HL-60 (cell line): ENCODE measurements at regions not wholly inside any gene's neighbourhood (a gene's known extent, or its start where the extent isn't known, plus 50 kb on each side); places are given as distances from the start of the nearest gene placed in this dataset.

ENCODE experiments used
- DNase-seq, 2 experiments: peaks; one replicate each; pipeline ENCODE4 v3.0.0-alpha.2; 2010 to 2020; ENCODE audit warnings: low read depth in 1 of 2, low spot score in 1 of 2
- H3K27ac ChIP-seq: fragments of 250-450 bp; sonication (Bioruptor Pico); replicated peaks from 2 replicates; pipeline ENCODE4 v1.5.1; 2020; ENCODE audit warnings: mild to moderate bottlenecking, moderate library complexity
- H3K27me3 ChIP-seq: fragments of 250-450 bp; sonication (Bioruptor Pico); 2 replicates; pipeline ENCODE4 v1.5.1; 2021; ENCODE audit warnings: mild to moderate bottlenecking, moderate library complexity; ENCODE audit not compliant: insufficient read depth, poor library complexity, severe bottlenecking
- H3K4me3 ChIP-seq: replicated peaks from 2 replicates; pipeline ENCODE4 v1.5.1; 2011; ENCODE audit warnings: mild to moderate bottlenecking, control low read depth, low read length; ENCODE audit not compliant: insufficient read depth
- GABPA ChIP-seq: IDR thresholded peaks from 2 replicates; pipeline ENCODE4 v1.6.1; 2012; ENCODE audit warnings: low read depth
- POLR2AphosphoS5 ChIP-seq: IDR thresholded peaks from 2 replicates; pipeline ENCODE4 v1.6.1; 2012; ENCODE audit warnings: low read depth
- SPI1 ChIP-seq: IDR thresholded peaks from 2 replicates; pipeline ENCODE4 v1.6.1; 2012; ENCODE audit warnings: low read depth, mild to moderate bottlenecking, borderline replicate concordance
- TF ChIP-seq, protein P1 (sequence below): IDR thresholded peaks from one replicate; pipeline ENCODE4 v1.5.1; 2011; ENCODE audit warnings: low read length, control low read depth, inconsistent platforms; ENCODE audit not compliant: insufficient read depth
- TF ChIP-seq, protein P2 (sequence below): IDR thresholded peaks from 2 replicates; pipeline ENCODE4 v1.6.1; 2012; ENCODE audit warnings: low read depth; ENCODE audit not compliant: insufficient replicate concordance

DNA sequence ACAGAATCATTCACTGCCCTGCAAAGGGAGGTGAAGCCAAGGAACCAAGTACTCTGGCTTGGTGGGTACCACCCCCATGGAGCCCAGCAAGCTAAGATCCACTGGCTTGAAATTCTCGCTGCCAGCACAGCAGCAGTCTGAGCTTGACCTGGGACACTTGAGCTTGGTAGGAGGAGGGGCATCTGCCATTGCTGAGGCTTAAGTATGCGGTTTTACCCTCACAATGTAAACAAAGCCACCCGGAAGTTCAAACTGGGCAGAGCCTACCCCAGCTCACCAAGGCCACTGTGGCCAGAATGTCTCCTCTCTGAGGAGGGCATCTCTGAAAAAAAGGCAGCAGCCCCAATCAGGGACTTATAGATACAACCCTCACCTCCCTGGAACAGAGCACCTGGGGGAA is 1050.0 kb upstream of the GHITM start:
- TF ChIP-seq, protein P1, sequence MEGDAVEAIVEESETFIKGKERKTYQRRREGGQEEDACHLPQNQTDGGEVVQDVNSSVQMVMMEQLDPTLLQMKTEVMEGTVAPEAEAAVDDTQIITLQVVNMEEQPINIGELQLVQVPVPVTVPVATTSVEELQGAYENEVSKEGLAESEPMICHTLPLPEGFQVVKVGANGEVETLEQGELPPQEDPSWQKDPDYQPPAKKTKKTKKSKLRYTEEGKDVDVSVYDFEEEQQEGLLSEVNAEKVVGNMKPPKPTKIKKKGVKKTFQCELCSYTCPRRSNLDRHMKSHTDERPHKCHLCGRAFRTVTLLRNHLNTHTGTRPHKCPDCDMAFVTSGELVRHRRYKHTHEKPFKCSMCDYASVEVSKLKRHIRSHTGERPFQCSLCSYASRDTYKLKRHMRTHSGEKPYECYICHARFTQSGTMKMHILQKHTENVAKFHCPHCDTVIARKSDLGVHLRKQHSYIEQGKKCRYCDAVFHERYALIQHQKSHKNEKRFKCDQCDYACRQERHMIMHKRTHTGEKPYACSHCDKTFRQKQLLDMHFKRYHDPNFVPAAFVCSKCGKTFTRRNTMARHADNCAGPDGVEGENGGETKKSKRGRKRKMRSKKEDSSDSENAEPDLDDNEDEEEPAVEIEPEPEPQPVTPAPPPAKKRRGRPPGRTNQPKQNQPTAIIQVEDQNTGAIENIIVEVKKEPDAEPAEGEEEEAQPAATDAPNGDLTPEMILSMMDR = no peak
- TF ChIP-seq POLR2AphosphoS5 (no peak), GABPA (no peak), SPI1 (no peak)
- TF ChIP-seq, protein P2, sequence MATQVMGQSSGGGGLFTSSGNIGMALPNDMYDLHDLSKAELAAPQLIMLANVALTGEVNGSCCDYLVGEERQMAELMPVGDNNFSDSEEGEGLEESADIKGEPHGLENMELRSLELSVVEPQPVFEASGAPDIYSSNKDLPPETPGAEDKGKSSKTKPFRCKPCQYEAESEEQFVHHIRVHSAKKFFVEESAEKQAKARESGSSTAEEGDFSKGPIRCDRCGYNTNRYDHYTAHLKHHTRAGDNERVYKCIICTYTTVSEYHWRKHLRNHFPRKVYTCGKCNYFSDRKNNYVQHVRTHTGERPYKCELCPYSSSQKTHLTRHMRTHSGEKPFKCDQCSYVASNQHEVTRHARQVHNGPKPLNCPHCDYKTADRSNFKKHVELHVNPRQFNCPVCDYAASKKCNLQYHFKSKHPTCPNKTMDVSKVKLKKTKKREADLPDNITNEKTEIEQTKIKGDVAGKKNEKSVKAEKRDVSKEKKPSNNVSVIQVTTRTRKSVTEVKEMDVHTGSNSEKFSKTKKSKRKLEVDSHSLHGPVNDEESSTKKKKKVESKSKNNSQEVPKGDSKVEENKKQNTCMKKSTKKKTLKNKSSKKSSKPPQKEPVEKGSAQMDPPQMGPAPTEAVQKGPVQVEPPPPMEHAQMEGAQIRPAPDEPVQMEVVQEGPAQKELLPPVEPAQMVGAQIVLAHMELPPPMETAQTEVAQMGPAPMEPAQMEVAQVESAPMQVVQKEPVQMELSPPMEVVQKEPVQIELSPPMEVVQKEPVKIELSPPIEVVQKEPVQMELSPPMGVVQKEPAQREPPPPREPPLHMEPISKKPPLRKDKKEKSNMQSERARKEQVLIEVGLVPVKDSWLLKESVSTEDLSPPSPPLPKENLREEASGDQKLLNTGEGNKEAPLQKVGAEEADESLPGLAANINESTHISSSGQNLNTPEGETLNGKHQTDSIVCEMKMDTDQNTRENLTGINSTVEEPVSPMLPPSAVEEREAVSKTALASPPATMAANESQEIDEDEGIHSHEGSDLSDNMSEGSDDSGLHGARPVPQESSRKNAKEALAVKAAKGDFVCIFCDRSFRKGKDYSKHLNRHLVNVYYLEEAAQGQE = no peak
- DNase-seq = no peak
- H3K27me3 ChIP-seq = no peaks in the 10 kb centered on the region
- H3K27ac ChIP-seq = no peak overlapping the region
- no peak overlapping the region for H3K4me3 ChIP-seq

DNA sequence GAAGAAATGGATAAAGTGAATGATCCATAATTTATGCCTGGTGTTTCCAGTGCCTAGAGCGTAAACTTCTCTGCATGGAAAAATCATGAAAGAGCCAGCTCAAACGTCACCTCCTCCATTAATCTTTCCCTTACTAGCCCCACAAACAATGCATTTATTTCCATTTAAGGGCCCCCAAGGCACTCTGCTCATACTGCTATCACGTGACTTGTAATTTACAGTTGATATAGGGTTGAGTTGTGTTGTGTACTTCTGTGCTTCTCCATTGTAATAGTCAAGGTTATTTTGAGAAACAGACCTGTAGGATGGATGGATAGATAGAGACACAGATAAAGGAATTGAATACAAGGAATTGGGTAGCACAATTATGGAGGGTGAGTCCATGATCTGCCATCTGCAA is 1034.7 kb upstream of the GHITM start:
- H3K4me3 ChIP-seq = no peak overlapping the region
- TF ChIP-seq SPI1 (no peak), GABPA (no peak), POLR2AphosphoS5 (no peak)
- TF ChIP-seq, protein P1 = no peak
- TF ChIP-seq, protein P2 = no peak
- H3K27ac ChIP-seq = no peak overlapping the region
- H3K27me3 ChIP-seq = no peaks in the 10 kb centered on the region
- no peak for DNase-seq

DNA sequence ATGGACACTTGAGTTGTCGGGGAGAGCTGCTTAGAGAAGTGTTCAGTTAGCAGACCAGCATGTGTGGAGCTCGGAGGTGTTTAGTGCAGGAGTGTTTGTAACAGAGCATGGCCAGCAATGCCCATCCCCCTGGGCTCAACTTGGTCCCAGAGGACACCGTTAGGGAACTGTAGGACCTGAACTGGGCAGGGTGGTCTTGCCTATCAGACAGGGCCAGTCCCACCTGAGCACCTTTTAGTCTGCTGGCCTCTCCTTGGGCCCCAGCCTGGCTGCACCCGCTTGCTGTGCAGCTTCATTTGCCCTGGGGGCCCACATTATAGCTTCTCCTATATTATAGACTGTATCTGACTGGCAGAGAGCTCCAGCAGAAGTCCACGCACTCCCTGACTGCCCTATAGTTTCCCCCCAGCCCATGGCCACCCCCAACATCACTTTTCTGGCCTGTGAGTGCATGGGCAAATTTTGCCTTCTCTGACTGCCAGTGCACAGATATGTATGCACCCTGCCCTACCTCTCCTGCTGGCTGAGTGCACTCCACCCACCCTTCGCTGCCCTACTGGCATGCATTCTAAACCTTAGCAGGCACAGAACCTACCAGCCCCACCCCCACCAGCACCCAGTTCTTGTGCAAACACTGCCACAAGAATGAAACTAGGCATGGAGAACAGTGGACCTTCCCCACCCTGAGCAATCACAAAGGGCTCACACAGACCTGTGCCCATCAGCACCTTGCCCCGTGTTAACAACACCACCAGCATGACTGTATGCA is 1030.6 kb upstream of the GHITM start:
- H3K27ac ChIP-seq = no peak overlapping the region
- H3K4me3 ChIP-seq = no peak overlapping the region
- no peak for DNase-seq
- TF ChIP-seq, protein P1 = no peak
- TF ChIP-seq GABPA (no peak), SPI1 (no peak), POLR2AphosphoS5 (no peak)
- TF ChIP-seq, protein P2 = no peak
- no peaks in the 10 kb centered on the region for H3K27me3 ChIP-seq
